Right lobe of liver (tissue), 6 donors: ENCODE measurements at regions not wholly inside any gene's neighbourhood (a gene's known extent, or its start where the extent isn't known, plus 50 kb on each side); places are given as distances from the start of the nearest gene placed in this dataset.

Experiments used
- ATAC-seq, 4 donors: fragments of 200-7000 bp; cut with Tn5 transposase; one replicate each; pipeline ENCODE4 v1.9.1; 2020; ENCODE audit warnings: mild to moderate bottlenecking in 4 of 4, moderate library complexity in 4 of 4
- DNase-seq, 3 donors: peaks; one replicate each; pipeline ENCODE4 v3.0.0-alpha.2; 2020
- H3K27ac ChIP-seq, 3 donors: fragments of 200-600 bp; one replicate each; pipeline ENCODE4 v1.8.0; 2022
- H3K27me3 ChIP-seq, 2 donors: fragments of 200-600 bp; one replicate each; pipeline ENCODE4 v1.8.0; 2022
- H3K36me3 ChIP-seq, 4 donors: fragments of 200-600 bp; sonication (generic) in 1 of 4; one replicate each; pipeline versions ENCODE4 v1.5.1 to v1.8.0; 2017 to 2022; ENCODE audit warnings: control low read depth in 1 of 4
- H3K4me1 ChIP-seq, 4 donors: fragments of 200-600 bp; sonication (generic) in 1 of 4; one replicate each; pipeline versions ENCODE4 v1.5.1 to v1.8.0; 2017 to 2022; ENCODE audit warnings: control low read depth in 1 of 4
- H3K4me3 ChIP-seq, 3 donors: fragments of 200-600 bp; one replicate each; pipeline ENCODE4 v1.8.0; 2022
- H3K9me3 ChIP-seq, 4 donors: fragments of 200-600 bp; sonication (generic) in 1 of 4; one replicate each; pipeline versions ENCODE4 v1.5.1 to v1.8.0; 2017 to 2022; ENCODE audit warnings: control low read depth in 1 of 4
- POLR2A ChIP-seq: fragments of 450-650 bp; IDR thresholded peaks from one replicate; pipeline ENCODE4 v1.6.1; 2017; ENCODE audit warnings: antibody characterized with exemption, mild to moderate bottlenecking
- WGBS: methylation state at CpG from one replicate; pipeline ENCODE4 v1.1.6; 2018; ENCODE audit warnings: low coverage, low lambda C conversion rate; ENCODE audit not compliant: insufficient coverage; ENCODE audit errors: missing lambda C conversion rate; 5-methylcytosine and 5-hydroxymethylcytosine counted together
- intact Hi-C, 2 donors: fragments of 100-400 bp; cut with DNase I; formaldehyde crosslinking; loops; one replicate each; pipeline versions ENCODE4 v1.11.2 to v1.14.1; 2022
- TF ChIP-seq, protein P1 (sequence below), 4 donors: fragments of 200-600 bp in 3 of 4; fragments of 450-650 bp in 1 of 4; IDR thresholded peaks; one replicate each; pipeline versions ENCODE4 v1.5.1 to v1.8.0; 2016 to 2022; ENCODE audit warnings: antibody characterized with exemption in 4 of 4, mild to moderate bottlenecking in 2 of 4
- donor health status: DM: no; HTN: yes; CAD: no.
- donor health status: DM: no; HTN: no; CAD: no.
- donor health status: DM: no; HTN: no; CAD: no.
- donor health status: DM: no; HTN: yes; CAD: no.
- donor health status: DM: no; HTN: yes; CAD: no.

DNA sequence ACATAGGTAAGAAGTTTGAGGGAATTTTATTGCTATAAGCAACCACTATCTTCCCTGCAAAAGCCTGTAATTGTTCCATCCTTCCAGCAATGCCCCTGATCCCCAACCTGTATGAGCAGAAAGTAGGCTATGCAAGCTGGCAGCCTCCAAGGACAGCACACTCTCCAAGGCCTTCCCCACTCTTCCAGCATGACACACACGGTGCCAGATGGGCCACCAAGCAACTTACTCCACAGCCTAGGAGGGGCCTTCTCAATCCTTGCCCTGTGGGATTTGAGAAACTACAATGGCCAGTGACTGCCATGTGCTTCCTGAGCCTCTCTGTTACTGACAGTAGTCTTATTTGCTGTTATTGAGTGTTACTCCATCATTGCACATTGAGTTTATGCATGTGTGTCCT, 137.5 kb downstream of the ACTR3 start:
- H3K9me3 ChIP-seq, result no peaks in the 10 kb centered on the region
- H3K27ac ChIP-seq, result no peak overlapping the region
- no CpG with 5 or more reads among the region's 1 CpG for WGBS
- H3K36me3 ChIP-seq, result no peaks in the 10 kb centered on the region
- DNase-seq, result no peak
- no peaks in the 10 kb centered on the region for H3K4me1 ChIP-seq
- no peaks in the 10 kb centered on the region for H3K27me3 ChIP-seq
- no peak for TF ChIP-seq POLR2A
- TF ChIP-seq, protein P1, sequence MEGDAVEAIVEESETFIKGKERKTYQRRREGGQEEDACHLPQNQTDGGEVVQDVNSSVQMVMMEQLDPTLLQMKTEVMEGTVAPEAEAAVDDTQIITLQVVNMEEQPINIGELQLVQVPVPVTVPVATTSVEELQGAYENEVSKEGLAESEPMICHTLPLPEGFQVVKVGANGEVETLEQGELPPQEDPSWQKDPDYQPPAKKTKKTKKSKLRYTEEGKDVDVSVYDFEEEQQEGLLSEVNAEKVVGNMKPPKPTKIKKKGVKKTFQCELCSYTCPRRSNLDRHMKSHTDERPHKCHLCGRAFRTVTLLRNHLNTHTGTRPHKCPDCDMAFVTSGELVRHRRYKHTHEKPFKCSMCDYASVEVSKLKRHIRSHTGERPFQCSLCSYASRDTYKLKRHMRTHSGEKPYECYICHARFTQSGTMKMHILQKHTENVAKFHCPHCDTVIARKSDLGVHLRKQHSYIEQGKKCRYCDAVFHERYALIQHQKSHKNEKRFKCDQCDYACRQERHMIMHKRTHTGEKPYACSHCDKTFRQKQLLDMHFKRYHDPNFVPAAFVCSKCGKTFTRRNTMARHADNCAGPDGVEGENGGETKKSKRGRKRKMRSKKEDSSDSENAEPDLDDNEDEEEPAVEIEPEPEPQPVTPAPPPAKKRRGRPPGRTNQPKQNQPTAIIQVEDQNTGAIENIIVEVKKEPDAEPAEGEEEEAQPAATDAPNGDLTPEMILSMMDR (IDR thresholded peaks at IDR 0.05), result no peak
- intact Hi-C loops, result no loop called here
- H3K4me3 ChIP-seq, result no peak overlapping the region
- no peak for ATAC-seq

DNA sequence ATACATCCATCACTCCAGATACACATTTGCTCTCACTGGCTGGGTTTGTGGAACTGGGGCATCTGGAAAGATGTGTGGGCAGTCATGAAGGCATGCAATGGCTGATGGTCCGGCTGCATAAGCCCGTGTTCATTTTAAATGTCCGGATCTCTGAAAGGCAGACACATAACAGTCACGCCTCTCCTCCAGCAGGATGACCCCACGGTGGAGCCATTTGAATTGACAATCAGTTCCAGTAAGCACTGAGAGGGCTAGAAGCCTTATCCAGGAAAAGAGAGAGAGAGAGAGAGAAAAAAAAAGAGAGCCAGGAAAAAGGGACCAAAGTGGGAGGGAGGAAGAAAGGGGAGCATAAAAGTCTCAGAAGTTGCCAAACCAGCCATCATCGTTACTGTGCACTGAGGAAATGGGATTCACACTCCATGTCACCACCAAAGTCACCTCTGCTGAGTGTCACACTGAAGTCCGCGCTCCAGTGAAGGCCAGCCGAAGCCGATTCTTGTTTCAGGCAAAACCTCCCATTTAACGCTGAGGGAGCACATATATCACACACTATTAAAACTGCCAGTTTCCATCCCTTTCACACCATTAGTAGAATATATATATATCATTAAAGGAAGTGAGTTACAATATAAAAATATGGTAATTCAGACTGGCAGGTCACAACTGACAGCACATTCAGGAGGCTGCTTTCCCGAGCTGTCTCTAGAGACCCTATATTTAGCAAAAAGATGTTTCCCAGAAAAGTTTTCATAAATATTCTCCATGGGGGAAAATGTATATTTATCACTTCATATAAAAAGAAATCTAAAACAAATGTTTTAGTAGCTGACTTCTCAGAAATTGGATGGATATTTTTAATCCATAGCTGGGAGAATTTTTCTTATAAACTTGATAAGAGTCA, 142.0 kb downstream of the ACTR3 start:
- no peak overlapping the region for H3K4me3 ChIP-seq
- no peaks in the 10 kb centered on the region for H3K4me1 ChIP-seq
- no peaks in the 10 kb centered on the region for H3K9me3 ChIP-seq
- H3K27ac ChIP-seq, result no peak overlapping the region
- H3K36me3 ChIP-seq, result no peaks in the 10 kb centered on the region
- intact Hi-C loops, result no loop called here
- no peak for DNase-seq
- 70% methylated on average over 12 of the region's 12 CpGs for WGBS
- TF ChIP-seq, protein P1 (IDR thresholded peaks at IDR 0.05), result no peak
- TF ChIP-seq POLR2A, result no peak
- no peaks in the 10 kb centered on the region for H3K27me3 ChIP-seq
- no peak for ATAC-seq

DNA sequence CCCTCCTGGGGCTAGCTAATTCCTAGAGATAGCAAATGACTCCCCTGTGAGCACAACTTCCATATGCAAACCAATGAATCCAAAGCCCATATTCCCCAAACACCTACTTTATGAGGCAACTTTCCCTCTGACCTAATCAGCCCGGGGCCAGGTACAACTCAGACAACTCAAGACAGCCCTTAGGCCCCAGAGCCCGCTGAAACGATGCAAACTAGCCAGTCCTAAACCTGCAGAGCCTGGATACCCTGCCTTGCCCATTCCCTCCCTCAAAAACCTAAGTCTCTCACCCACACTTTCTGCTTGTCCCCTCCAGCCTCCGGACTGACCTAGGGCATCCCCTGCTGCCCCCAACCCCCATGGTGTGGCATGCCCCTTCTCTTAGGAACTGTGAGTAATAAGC, 142.8 kb downstream of the ACTR3 start:
- Histone ChIP-seq H3K27ac (no peak overlapping the region), H3K9me3 (no peaks in the 10 kb centered on the region), H3K36me3 (no peaks in the 10 kb centered on the region), H3K4me1 (no peaks in the 10 kb centered on the region), H3K27me3 (no peaks in the 10 kb centered on the region), H3K4me3 (no peak overlapping the region)
- DNase-seq (no peak), ATAC-seq (no peak)
- intact Hi-C loops, result no loop called here
- WGBS, result 30% methylated on average over 3 of the region's 4 CpGs
- TF ChIP-seq, protein P1 (IDR thresholded peaks at IDR 0.05), result no peak
- no peak for TF ChIP-seq POLR2A

DNA sequence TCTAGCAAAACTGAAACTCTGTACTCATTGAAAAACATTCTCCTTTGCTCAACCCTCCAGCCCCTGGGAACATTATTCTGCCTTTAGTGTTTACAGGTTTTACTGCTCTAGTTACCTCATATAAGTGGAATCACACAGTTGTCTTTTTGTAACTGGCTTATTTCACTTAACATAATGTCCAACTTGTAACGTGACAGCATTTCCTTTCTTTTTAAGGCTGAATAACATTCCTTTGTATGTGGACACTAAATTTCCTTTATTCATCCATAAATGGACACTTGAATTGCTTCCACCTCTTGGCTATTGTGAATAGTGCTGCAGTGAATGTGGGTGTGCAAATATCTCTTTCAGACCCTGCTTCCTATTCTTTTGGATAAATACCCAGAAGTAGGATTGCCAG, 144.9 kb downstream of the ACTR3 start:
- Histone ChIP-seq H3K27ac (no peak overlapping the region), H3K4me3 (no peak overlapping the region), H3K36me3 (no peaks in the 10 kb centered on the region), H3K4me1 (no peaks in the 10 kb centered on the region), H3K9me3 (no peaks in the 10 kb centered on the region), H3K27me3 (no peaks in the 10 kb centered on the region)
- no peak for DNase-seq
- WGBS, result 20% methylated on average over 1 of the region's 1 CpG
- TF ChIP-seq, protein P1 (IDR thresholded peaks at IDR 0.05), result no peak
- no peak for TF ChIP-seq POLR2A
- intact Hi-C loops, result no loop called here
- ATAC-seq, result no peak
